ENCODE measurements at regions not wholly inside any gene's neighbourhood (a gene's known extent, or its start where the extent isn't known, plus 50 kb on each side); places are given as distances from the start of the nearest gene placed in this dataset.

GRCh38 chr20:11453430-11453829 is 464.3 kb upstream of the BTBD3 start:
- no peak for TF ChIP-seq POLR2A (IDR thresholded peaks at IDR 0.05)
- no peak for TF ChIP-seq CTCF (IDR thresholded peaks at IDR 0.05)
- DNase-seq (ENCODE audit: low spot score in 2 of 2), result no peak
- 89 to 96% methylated on average over 2 of the region's 2 CpGs for WGBS, 2 donors
- H3K4me3 ChIP-seq (ENCODE audit: low read depth, poor library complexity, severe bottlenecking), result no peak overlapping the region
- intact Hi-C loops (cut with DNase I; ENCODE audit: low total_unique reads), result no loop called here

GRCh38 chr20:11454966-11455799 is 462.5 kb upstream of the BTBD3 start:
- WGBS, 2 donors, result 31 to 32% methylated on average over 7 of the region's 7 CpGs
- DNase-seq (ENCODE audit: low spot score in 2 of 2), result no peak
- TF ChIP-seq CTCF (IDR thresholded peaks at IDR 0.05), result no peak
- no peak for TF ChIP-seq POLR2A (IDR thresholded peaks at IDR 0.05)
- intact Hi-C loops (cut with DNase I; ENCODE audit: low total_unique reads), result no loop called here
- no peak overlapping the region for H3K4me3 ChIP-seq (ENCODE audit: low read depth, poor library complexity, severe bottlenecking)

- 67 to 76% methylated on average over 5 of the region's 5 CpGs for WGBS, 2 donors
Observed at GRCh38 chr20:11457488-11457887, 460.2 kb upstream of the BTBD3 start.

GRCh38 chr20:11459090-11459890 is 458.4 kb upstream of the BTBD3 start:
- 36 to 59% methylated on average over 2 of the region's 2 CpGs for WGBS, 2 donors
- no peak for DNase-seq (ENCODE audit: low spot score in 2 of 2)
- intact Hi-C loops (cut with DNase I; ENCODE audit: low total_unique reads), result no loop called here
- TF ChIP-seq CTCF (IDR thresholded peaks at IDR 0.05), result no peak
- TF ChIP-seq POLR2A (IDR thresholded peaks at IDR 0.05), result no peak
- no peak overlapping the region for H3K4me3 ChIP-seq (ENCODE audit: low read depth, poor library complexity, severe bottlenecking)

More at GRCh38 chr20:11457488-11457887, 460.2 kb upstream of the BTBD3 start:
- H3K4me3 ChIP-seq (ENCODE audit: low read depth, poor library complexity, severe bottlenecking), result no peak overlapping the region
- intact Hi-C loops (cut with DNase I; ENCODE audit: low total_unique reads), result no loop called here
- DNase-seq (ENCODE audit: low spot score in 2 of 2), result no peak
- no peak for TF ChIP-seq POLR2A (IDR thresholded peaks at IDR 0.05)
- TF ChIP-seq CTCF (IDR thresholded peaks at IDR 0.05), result no peak

- DNase-seq (ENCODE audit: low spot score in 2 of 2), result no peak
- TF ChIP-seq POLR2A (IDR thresholded peaks at IDR 0.05) (no peak), CTCF (IDR thresholded peaks at IDR 0.05) (no peak)
- H3K4me3 ChIP-seq (ENCODE audit: low read depth, poor library complexity, severe bottlenecking), result no peak overlapping the region
- intact Hi-C loops (cut with DNase I; ENCODE audit: low total_unique reads), result no loop called here
Observed at GRCh38 chr20:11467436-11467835, 450.3 kb upstream of the BTBD3 start.

Measured in lower leg skin (tissue), 4 donors.